Fibroblast of pulmonary artery (primary cell): ENCODE measurements at regions not wholly inside any gene's neighbourhood (a gene's known extent, or its start where the extent isn't known, plus 50 kb on each side); places are given as distances from the start of the nearest gene placed in this dataset.
"Not testable (repeated sequence)": the region's sequence is repeated elsewhere in the genome, so short reads cannot be mapped to it uniquely, and the experiment has no call there.

Experiments used
- DNase-seq: peaks from one replicate; pipeline ENCODE4 v3.0.0-alpha.2; 2010; ENCODE audit warnings: low read depth
- H3K4me3 ChIP-seq: replicated peaks from 2 replicates; pipeline ENCODE4 v1.5.1; 2011; ENCODE audit warnings: low read depth, mild to moderate bottlenecking, control low read depth, low read length, moderate library complexity

DNA sequence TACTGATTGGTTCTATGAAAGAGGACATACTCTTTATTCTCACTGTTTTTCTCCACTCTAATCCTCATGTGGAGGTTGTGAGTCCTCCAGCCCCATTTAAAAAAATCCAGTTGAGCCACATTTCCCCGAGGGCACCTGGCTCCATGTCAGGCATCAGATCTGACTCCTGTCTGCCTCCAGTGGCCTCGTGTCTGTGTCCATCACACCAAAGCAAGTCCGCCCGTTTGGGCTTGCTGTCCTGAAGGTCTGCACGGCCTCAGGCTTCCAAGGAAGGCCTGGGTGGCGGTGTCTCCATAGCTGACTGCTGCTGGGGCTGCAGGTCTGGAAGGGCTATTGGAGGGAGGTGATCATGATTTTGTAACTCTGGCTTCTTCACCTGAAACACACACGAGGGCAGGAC lies 233.4 kb upstream of the PLGLB2 start:
- not testable (repeated sequence) for DNase-seq, H3K4me3 ChIP-seq

- not testable (repeated sequence) for H3K4me3 ChIP-seq, DNase-seq
These were observed 232.7 kb upstream of the PLGLB2 start for GRCh38 chr2:87515226-87515625.

DNA sequence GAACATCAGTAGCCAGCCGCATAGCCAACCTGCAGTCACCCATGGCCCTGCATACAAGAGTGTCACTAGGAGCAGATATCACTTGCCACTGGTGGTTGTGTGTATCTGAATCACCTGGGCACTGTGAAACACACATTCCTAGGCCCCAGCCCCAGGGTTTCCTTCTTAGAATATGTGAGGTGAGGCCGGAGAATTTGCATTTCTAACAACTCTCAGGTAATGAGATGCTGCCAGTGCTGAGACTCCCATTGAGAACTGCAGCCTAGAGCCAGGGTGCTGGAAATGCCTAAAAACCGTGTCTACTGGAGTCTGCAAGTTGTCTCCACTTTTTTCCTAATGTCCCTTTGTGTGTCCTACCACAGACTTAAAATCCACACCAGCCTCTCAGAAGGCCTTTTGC lies 232.0 kb upstream of the PLGLB2 start:
- H3K4me3 ChIP-seq, DNase-seq: not testable (repeated sequence)

DNA sequence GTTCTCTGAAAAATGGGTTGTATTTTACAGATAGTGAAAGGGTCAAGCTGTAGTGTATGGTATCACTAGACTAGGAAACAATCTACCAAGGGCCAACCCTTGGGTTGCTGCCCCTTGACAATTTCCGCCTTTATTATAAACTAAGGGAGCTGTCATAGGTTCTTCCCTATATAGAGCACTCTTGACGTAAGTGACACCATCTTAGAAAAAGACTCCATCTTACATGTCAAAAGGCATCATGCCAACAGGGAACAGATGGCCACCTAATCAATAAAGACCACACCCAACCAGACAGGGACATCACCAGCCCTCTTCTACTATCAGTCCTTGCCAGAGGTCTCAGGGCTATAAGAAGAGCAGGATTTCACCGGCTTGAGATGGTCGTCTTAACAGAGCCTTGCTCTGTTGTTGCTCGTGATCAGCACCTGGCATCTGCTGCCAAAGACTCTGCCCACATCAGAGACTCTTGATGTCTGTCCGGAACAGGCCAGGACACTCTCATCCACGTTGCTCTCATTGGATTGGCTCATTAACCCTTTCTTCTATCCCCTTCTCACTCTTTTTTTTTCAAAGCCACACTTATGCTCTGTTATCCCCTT lies 231.4 kb upstream of the PLGLB2 start:
- not testable (repeated sequence) for H3K4me3 ChIP-seq, DNase-seq

DNA sequence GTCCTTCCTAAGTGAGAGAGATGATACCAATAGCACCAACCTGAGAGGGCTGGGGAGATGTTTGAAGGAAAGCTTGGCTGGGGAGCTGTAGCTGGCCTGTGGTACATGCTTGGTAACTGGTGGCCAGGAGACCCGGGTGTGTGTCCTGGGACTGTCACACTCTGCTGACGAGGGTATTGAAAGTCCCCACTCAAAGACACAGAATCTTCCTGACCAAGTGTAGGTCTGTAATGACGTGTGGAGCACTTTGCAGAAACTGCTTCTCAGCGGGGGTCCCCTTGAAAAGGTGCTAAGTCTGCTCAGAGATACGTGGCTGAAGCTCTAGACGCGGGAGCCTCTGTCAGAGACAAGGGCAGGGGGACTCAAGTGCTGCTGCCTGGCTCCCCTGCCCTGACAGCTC lies 230.4 kb upstream of the PLGLB2 start:
- DNase-seq, H3K4me3 ChIP-seq: not testable (repeated sequence)

DNA sequence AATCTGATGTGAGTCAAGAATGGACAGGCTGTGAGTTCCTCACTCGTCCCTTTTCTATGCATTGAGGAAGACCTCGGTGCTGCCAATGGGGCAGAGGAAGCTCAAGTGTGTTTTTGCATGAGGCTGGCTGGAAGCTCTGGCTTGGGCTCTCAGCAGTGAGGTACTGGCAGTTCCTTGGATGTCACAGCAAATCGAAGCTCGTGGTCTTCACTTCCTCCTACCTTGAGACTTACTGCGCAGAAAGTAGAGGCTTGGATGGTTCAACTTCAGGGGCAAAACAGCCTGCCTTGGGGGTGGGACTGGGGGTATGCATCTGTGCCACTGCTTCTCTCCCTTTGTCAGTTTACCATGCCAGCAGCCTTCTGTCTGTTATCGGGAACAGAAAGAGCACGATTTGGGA lies 229.8 kb upstream of the PLGLB2 start:
- not testable (repeated sequence) for H3K4me3 ChIP-seq, DNase-seq

DNA sequence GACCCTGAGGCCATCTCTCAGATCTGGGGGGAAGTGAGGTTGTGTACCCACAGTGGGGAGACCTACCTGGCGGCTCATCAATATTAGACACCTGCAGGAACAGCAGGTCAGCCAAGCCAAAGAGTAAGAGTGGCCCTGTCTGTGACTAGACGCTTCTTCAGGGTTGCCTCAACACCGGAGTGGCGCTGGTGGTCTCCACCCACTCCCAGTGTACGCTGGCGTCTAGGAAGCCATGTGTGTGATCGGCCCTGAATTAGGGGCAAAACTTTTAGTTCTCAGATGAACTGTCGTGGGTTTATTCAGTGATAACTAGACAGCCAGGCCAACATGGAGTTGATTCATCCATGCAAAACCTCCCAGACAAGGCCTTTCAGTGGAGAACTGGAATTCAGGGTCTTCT lies 229.3 kb upstream of the PLGLB2 start:
- not testable (repeated sequence) for DNase-seq, H3K4me3 ChIP-seq

DNA sequence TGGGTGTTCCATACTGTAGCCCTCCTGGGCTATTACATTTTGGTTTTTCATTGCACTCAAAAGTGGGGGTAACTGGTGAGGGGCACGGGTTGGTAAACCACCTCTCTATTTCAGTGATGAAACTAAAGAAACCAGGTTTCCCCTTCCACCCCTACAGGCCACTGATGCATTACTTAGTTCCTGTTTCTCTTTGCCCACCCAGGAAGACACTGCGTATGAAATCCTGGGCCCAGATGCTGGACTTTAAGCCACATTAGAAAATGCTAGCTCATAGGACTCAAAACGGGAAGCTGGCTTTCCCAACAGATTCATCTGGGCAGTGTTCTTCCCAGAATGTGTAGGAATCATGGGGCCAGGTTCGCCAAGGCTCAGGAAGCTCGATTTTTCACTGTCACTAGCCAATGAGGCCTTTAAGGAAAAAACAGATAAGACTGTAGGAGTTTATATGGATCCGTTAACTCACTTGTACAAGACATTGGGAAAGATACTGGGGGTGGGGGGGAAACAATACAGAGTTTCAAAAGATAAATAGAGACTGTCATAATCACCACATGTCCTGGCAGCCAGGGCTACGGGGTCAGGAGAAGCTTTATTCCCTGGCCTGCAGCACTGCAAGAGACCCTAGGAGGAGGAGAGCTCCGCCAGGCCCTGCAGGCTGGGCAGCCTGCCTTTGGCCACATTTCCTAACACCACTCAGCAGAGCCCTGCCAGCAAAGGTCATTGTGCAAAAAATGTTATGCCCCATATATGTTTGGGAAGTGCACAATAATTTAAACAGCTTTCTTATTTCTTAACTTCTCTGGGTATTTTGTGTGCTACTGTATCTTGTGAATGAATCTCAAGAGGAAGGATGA lies 228.5 kb upstream of the PLGLB2 start:
- H3K4me3 ChIP-seq, result not testable (repeated sequence)
- DNase-seq, result peak; percentile 11

GRCh38 chr2:87521057-87521456 lies 226.8 kb upstream of the PLGLB2 start:
- not testable (repeated sequence) for DNase-seq, H3K4me3 ChIP-seq

- H3K4me3 ChIP-seq, DNase-seq: not testable (repeated sequence)
These were observed 226.4 kb upstream of the PLGLB2 start for GRCh38 chr2:87521489-87521888.

- not testable (repeated sequence) for DNase-seq, H3K4me3 ChIP-seq
These were observed 223.2 kb upstream of the PLGLB2 start for GRCh38 chr2:87524619-87525188.

GRCh38 chr2:87525497-87525991 lies 222.3 kb upstream of the PLGLB2 start:
- DNase-seq, H3K4me3 ChIP-seq: not testable (repeated sequence)

DNA sequence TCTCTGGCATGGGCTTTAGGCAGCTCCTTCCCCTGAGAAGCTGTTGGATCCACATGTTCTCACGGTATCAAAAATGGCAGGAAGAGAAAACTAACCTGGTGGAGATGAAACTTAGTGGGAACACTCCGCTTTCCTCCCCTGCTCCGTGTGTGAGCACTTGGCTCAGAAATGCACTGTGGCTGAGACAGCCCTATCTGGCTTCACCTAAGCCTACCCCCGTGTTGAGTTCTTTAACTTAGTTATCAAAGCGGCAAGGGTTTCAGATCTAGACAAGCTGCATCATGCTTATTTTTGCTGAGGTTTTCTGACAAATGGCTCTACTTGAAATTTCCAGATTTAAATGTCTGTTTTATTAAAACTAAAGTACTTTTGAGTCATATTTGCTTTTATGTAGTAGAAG lies 221.6 kb upstream of the PLGLB2 start:
- not testable (repeated sequence) for DNase-seq

GRCh38 chr2:87531968-87532715 lies 215.7 kb upstream of the PLGLB2 start:
- not testable (repeated sequence) for DNase-seq, H3K4me3 ChIP-seq

More for the DNA sequence above, 221.6 kb upstream of the PLGLB2 start:
- H3K4me3 ChIP-seq, result not testable (repeated sequence)

GRCh38 chr2:87533390-87534272 lies 214.3 kb upstream of the PLGLB2 start:
- H3K4me3 ChIP-seq, DNase-seq: not testable (repeated sequence)

- H3K4me3 ChIP-seq, DNase-seq: not testable (repeated sequence)
These were observed 213.5 kb upstream of the PLGLB2 start for GRCh38 chr2:87534273-87534889.

DNA sequence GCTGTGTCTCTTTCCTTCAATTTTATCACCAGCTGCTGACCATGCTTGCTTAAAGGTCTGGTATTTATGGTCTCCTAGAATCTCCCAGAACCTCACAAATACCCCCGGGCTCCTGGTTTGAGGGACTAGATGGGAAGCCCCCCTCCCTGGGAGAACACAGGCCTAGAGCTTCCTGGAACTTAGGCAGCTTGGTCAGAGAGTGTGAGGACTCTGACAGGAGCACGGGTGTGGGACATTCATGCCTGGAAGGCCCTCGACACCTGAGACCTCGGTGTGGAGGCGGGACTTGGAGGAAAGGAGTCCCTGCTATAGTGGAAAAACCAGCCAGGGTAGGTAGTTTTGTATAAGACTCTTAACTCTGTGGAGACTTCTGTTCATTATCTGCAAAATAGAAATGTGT lies 211.5 kb upstream of the PLGLB2 start:
- not testable (repeated sequence) for H3K4me3 ChIP-seq, DNase-seq

DNA sequence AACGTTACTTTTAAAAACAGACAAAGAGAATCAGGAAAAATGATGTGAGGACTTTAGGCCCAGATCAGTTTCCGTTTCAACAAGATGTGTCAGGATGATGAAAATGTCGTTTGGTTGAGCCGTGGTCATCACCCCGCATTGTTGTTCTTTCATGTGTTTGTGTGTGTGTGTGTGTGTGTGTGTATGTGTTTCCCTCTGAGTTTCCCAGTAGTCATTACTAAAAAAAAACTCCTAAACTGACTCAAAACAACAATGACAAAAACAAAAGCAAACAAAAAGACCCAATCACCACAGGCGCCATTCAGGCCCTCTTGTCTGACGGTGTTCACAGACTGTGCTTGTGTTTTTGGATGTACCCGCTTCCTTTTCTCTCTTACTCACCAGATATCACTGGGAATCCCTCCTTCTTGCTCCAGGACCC lies 210.6 kb upstream of the PLGLB2 start:
- H3K4me3 ChIP-seq, DNase-seq: not testable (repeated sequence)
